DND-41 (cell line): ENCODE measurements at regions not wholly inside any gene's neighbourhood (a gene's known extent, or its start where the extent isn't known, plus 50 kb on each side); places are given as distances from the start of the nearest gene placed in this dataset.
"Not testable (repeated sequence)": the region's sequence is repeated elsewhere in the genome, so short reads cannot be mapped to it uniquely, and the experiment has no call there.

Experiments
- ATAC-seq: fragments of 200-7000 bp; cut with Tn5 transposase; 3 replicates; pipeline ENCODE4 v1.9.1; 2021; ENCODE audit warnings: low read depth; ENCODE audit not compliant: insufficient read depth
- DNase-seq: peaks from one replicate; pipeline ENCODE4 v3.0.0-alpha.2; 2020
- H2AFZ ChIP-seq: 2 replicates; pipeline ENCODE4 v1.6.0; 2012; ENCODE audit warnings: low read depth, low read length
- H3K27ac ChIP-seq: 2 replicates; pipeline ENCODE4 v1.5.1; 2012; ENCODE audit warnings: low read length, inconsistent platforms
- H3K27me3 ChIP-seq: fragments of 200-600 bp; sonication (generic); 2 replicates; pipeline ENCODE4 v1.6.0; 2012; ENCODE audit warnings: low read length, mild to moderate bottlenecking, inconsistent platforms; ENCODE audit not compliant: insufficient read depth, poor library complexity
- H3K36me3 ChIP-seq: 2 replicates; pipeline ENCODE4 v1.5.1; 2012; ENCODE audit warnings: low read length, inconsistent platforms; ENCODE audit not compliant: insufficient read depth
- H3K4me1 ChIP-seq: 2 replicates; pipeline ENCODE4 v1.5.1; 2012; ENCODE audit warnings: mild to moderate bottlenecking, low read length; ENCODE audit not compliant: insufficient read depth
- H3K4me2 ChIP-seq: 2 replicates; pipeline ENCODE4 v1.6.0; 2012; ENCODE audit warnings: mild to moderate bottlenecking, moderate library complexity, low read length, inconsistent platforms; ENCODE audit not compliant: insufficient read depth
- H3K4me3 ChIP-seq, 2 experiments: fragments of 200-600 bp in 1 of 2; shearing (Covaris generic) in 1 of 2; 2 replicates each; pipeline ENCODE4 v1.5.1; 2012 to 2016; ENCODE audit warnings: inconsistent platforms in 2 of 2, low read length in 2 of 2, mild to moderate bottlenecking in 2 of 2, low read depth in 1 of 2, moderate library complexity in 1 of 2
- H3K79me2 ChIP-seq: 2 replicates; pipeline ENCODE4 v1.6.0; 2012; ENCODE audit warnings: low read length, inconsistent platforms; ENCODE audit not compliant: insufficient read depth
- H3K9ac ChIP-seq: 2 replicates; pipeline ENCODE4 v1.6.0; 2012; ENCODE audit warnings: low read depth, mild to moderate bottlenecking, inconsistent platforms, low read length, moderate library complexity
- H3K9me3 ChIP-seq: 2 replicates; pipeline ENCODE4 v1.5.1; 2012; ENCODE audit warnings: low read length, moderate library complexity, mild to moderate bottlenecking, inconsistent platforms; ENCODE audit not compliant: insufficient read depth, severe bottlenecking
- H4K20me1 ChIP-seq: 2 replicates; pipeline ENCODE4 v1.6.0; 2012; ENCODE audit warnings: low read length; ENCODE audit not compliant: insufficient read depth
- EZH2 ChIP-seq: IDR thresholded peaks from 3 replicates; pipeline ENCODE4 v1.6.1; 2012; ENCODE audit warnings: borderline replicate concordance, low read depth, mild to moderate bottlenecking, moderate library complexity, low read length, inconsistent platforms; ENCODE audit not compliant: severe bottlenecking
- TF ChIP-seq, protein P1 (sequence below): IDR thresholded peaks from 2 replicates; pipeline ENCODE4 v1.5.1; 2012; ENCODE audit warnings: borderline replicate concordance, low read length, moderate library complexity, mild to moderate bottlenecking; ENCODE audit not compliant: poor library complexity, severe bottlenecking; ENCODE audit errors: extremely low read depth

DNA sequence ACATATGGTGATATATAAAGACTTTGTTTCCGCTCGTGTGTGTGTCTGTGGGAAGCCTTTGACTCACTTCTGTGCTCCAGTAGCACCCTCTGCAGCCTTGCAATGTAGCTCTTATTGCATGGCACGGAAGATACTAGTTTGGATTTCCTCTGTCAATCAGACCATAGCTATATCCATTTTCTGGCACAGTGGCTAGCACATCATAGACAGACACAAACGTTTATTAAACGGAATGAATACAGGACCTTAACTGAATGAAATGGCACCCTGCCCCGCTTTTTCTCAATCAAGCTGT lies 124.0 kb upstream of the PTPN20 start:
- H3K79me2 ChIP-seq = no peaks in the 10 kb centered on the region
- H3K36me3 ChIP-seq = no peaks in the 10 kb centered on the region
- no peaks in the 10 kb centered on the region for H3K27me3 ChIP-seq
- H3K4me2 ChIP-seq = peak overlapping the region; percentile 61
- peak; percentile 47; the same call in 2 of the 3 replicates for ATAC-seq
- no peak overlapping the region; the same call in 1 of the 2 replicates for H3K27ac ChIP-seq
- H3K4me1 ChIP-seq = peaks cover 12% of the 10 kb centered on the region
- H3K4me3 ChIP-seq = peak overlapping the region; percentile 55 to 77; a peak in 3 of 4 replicates
- peak; percentile 24 for DNase-seq
- no peaks in the 10 kb centered on the region for H4K20me1 ChIP-seq
- TF ChIP-seq, protein P1, sequence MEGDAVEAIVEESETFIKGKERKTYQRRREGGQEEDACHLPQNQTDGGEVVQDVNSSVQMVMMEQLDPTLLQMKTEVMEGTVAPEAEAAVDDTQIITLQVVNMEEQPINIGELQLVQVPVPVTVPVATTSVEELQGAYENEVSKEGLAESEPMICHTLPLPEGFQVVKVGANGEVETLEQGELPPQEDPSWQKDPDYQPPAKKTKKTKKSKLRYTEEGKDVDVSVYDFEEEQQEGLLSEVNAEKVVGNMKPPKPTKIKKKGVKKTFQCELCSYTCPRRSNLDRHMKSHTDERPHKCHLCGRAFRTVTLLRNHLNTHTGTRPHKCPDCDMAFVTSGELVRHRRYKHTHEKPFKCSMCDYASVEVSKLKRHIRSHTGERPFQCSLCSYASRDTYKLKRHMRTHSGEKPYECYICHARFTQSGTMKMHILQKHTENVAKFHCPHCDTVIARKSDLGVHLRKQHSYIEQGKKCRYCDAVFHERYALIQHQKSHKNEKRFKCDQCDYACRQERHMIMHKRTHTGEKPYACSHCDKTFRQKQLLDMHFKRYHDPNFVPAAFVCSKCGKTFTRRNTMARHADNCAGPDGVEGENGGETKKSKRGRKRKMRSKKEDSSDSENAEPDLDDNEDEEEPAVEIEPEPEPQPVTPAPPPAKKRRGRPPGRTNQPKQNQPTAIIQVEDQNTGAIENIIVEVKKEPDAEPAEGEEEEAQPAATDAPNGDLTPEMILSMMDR = peak; percentile 46
- no peak for TF ChIP-seq EZH2
- H3K9ac ChIP-seq = peak overlapping the region; percentile 63
- H3K9me3 ChIP-seq = no peaks in the 10 kb centered on the region
- H2AFZ ChIP-seq = peak overlapping the region; percentile 87

DNA sequence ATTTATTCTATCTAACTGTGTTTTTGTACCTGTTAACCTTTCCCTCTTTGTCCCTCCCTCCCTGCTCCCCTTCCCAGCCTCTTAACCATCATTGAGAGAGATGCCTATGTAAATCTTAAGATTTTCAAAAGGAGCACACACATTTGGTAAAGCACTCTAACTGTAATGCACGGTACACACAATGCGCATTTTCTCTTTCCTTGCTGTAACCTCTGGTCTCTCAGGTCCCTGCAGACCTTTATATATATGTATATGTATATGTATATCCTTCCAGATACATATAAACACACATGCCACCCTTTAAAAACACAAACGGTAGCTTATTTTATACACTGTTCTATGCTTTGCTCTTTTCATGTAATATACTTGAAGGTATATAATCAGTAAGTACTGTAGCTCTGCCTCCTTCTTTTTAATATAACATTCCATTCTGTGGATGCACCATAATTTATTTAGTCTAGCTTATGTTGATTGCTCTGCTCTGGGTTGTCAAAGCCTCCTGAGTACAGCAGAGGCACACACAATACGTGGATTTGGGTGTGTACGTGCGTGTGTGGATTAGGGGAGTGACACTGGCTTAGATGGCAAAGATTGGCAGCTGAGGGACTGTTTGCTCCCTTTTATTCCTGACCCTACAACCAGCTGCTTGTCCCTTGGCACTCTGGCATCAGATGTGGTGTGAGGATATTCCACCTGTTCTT lies 118.4 kb upstream of the PTPN20 start:
- not testable (repeated sequence) for H4K20me1 ChIP-seq, H3K4me1 ChIP-seq, H3K27ac ChIP-seq, H3K4me3 ChIP-seq, H2AFZ ChIP-seq, DNase-seq, H3K36me3 ChIP-seq, H3K9me3 ChIP-seq, H3K9ac ChIP-seq, H3K27me3 ChIP-seq, H3K79me2 ChIP-seq, ATAC-seq, H3K4me2 ChIP-seq

DNA sequence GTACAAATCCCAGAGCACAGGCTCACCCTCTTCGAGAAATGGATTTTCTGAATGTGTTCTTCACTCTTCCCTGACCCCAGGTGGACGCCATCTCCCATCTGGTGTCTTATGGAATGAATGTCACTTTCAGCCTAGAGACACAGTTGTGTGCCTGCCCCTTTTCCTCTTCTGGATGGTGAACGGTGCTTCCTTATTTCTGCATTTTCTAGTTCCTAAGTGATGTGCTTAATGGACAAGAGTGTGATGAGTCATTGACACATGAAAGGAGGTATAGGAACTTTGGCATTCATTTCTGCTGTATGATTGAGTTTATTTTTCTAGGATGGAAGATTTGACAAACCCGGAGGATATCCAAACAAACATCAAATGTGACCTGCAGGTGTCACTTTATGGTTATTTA lies 114.9 kb upstream of the PTPN20 start:
- not testable (repeated sequence) for H3K79me2 ChIP-seq, H3K4me2 ChIP-seq, H4K20me1 ChIP-seq, H3K36me3 ChIP-seq, H3K27ac ChIP-seq, H3K9me3 ChIP-seq, H3K27me3 ChIP-seq, H3K9ac ChIP-seq, H3K4me1 ChIP-seq, DNase-seq, H3K4me3 ChIP-seq, ATAC-seq, H2AFZ ChIP-seq

DNA sequence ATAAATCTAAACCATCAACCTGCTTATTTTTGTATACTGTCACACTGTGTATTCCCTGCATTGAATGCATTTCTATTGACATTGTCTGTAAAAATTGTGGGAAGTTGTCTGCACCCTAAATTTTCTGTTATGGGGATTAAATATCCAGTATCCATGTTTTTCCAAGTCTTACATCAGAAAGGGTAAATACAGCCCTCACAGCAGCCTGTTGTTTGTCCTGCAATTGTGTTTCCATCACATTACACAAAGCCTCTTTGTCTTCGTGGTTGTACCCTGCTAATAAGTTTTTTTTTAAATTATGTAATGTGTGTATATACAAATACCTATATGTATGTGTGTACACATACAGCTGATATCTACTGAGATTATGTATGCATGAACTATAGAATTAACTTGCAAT lies 109.2 kb upstream of the PTPN20 start:
- H3K9me3 ChIP-seq, H3K27me3 ChIP-seq, H3K36me3 ChIP-seq, H4K20me1 ChIP-seq, H2AFZ ChIP-seq, H3K4me3 ChIP-seq, H3K4me1 ChIP-seq, H3K79me2 ChIP-seq, DNase-seq, H3K9ac ChIP-seq, H3K27ac ChIP-seq, ATAC-seq, H3K4me2 ChIP-seq: not testable (repeated sequence)

DNA sequence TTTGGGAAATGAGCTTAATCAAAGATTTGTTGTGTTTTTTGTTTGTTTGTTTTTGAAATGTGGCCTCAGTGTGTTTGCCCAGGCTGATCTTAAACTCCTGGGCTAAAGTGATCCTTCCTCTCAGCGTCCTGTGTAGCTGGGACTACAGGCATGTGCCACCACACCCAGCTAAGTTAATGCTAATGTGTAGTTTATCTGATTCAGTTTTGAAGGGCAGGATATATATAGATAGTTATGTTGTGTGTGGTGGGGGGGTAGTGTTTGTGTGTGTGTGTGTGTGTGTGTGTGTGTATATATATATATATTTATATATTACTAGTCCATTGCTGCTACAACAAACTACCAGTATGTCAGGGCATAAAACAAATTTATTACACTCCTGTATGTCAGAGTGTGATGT lies 108.1 kb upstream of the PTPN20 start:
- H3K36me3 ChIP-seq, H3K27ac ChIP-seq, H2AFZ ChIP-seq, H3K79me2 ChIP-seq, DNase-seq, ATAC-seq, H3K4me3 ChIP-seq, H3K9ac ChIP-seq, H3K27me3 ChIP-seq, H4K20me1 ChIP-seq, H3K4me1 ChIP-seq, H3K4me2 ChIP-seq, H3K9me3 ChIP-seq: not testable (repeated sequence)

DNA sequence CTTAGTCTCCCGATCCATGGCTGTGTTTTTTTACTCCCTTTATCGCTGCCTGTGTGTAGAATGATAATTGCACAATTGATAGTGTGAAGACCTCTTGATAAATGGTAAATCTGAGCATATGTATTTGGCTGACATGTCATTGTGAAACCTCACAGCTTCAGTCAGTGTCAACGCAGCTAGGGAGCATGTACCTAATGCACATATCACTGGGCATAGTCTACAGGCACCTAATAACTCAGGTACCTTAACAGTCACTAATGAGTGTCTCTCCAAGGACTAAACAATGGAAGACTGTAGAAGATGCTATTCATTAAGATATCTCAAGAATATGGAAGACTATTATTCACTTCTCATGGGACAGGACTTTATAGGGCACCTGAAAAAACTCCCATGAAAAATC lies 101.0 kb upstream of the PTPN20 start:
- ATAC-seq, H3K27ac ChIP-seq, H3K4me1 ChIP-seq, H4K20me1 ChIP-seq, H3K27me3 ChIP-seq, H3K9ac ChIP-seq, H3K4me3 ChIP-seq, H2AFZ ChIP-seq, H3K9me3 ChIP-seq, H3K79me2 ChIP-seq, H3K36me3 ChIP-seq, DNase-seq, H3K4me2 ChIP-seq: not testable (repeated sequence)

DNA sequence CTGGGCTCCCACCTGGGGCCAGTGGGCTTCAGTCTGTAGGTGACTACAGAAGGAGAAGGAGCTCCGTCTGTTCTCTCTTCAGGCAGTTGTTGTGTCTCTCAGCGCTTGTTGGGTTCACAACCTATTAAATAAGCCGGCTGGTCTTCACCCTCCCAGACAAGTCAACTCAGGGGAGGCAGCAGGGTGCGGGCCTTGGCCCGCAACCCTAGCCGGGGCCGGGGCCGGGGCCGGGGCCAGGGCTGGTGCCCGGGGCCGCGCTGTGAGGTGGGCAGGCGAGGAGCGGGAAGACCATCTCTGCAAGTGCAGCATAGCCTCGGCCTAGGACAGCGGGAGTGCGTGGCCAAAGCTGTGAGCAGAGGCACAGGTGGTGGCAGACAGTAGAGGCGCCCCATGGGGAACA lies 95.1 kb upstream of the PTPN20 start:
- ATAC-seq, H4K20me1 ChIP-seq, H3K4me1 ChIP-seq, H3K79me2 ChIP-seq, H3K9me3 ChIP-seq, DNase-seq, H2AFZ ChIP-seq, H3K4me2 ChIP-seq, H3K27me3 ChIP-seq, H3K27ac ChIP-seq, H3K36me3 ChIP-seq, H3K4me3 ChIP-seq, H3K9ac ChIP-seq: not testable (repeated sequence)
